ENCODE measurements at regions not wholly inside any gene's neighbourhood (a gene's known extent, or its start where the extent isn't known, plus 50 kb on each side); places are given as distances from the start of the nearest gene placed in this dataset.

GRCh38 chr6:67538032-67538431, 1097.0 kb upstream of the ADGRB3 start:
- TF ChIP-seq, protein P1, sequence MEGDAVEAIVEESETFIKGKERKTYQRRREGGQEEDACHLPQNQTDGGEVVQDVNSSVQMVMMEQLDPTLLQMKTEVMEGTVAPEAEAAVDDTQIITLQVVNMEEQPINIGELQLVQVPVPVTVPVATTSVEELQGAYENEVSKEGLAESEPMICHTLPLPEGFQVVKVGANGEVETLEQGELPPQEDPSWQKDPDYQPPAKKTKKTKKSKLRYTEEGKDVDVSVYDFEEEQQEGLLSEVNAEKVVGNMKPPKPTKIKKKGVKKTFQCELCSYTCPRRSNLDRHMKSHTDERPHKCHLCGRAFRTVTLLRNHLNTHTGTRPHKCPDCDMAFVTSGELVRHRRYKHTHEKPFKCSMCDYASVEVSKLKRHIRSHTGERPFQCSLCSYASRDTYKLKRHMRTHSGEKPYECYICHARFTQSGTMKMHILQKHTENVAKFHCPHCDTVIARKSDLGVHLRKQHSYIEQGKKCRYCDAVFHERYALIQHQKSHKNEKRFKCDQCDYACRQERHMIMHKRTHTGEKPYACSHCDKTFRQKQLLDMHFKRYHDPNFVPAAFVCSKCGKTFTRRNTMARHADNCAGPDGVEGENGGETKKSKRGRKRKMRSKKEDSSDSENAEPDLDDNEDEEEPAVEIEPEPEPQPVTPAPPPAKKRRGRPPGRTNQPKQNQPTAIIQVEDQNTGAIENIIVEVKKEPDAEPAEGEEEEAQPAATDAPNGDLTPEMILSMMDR (IDR thresholded peaks at IDR 0.05; ENCODE audit: control insufficient read depth, insufficient read depth, low read depth, low read length, missing control alignments), result no peak
- DNase-seq (ENCODE audit: low read depth), result no peak
- H3K4me3 ChIP-seq (ENCODE audit: control insufficient read depth, low read depth, low read length), result no peak overlapping the region

DNA sequence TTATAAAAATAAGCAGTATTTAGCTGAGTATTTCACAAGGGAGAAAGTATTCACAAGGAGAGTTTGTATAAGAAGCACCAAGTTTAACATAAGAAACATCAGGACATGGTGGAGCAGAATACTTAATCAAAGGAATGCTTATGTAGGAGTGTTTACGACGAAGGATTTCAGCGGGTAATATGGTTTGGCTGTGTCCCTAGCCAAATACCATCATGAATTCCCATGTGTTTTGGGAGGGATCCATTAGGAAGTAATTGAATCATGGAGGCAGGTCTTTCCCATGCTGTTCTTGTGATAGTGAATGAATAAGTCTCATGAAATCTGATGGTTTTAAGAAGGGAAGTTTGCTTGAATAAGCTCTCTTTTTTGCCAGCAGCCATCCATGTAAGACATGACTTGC, 1099.1 kb upstream of the ADGRB3 start:
- H3K4me3 ChIP-seq (ENCODE audit: control insufficient read depth, low read depth, low read length), result no peak overlapping the region
- TF ChIP-seq, protein P1 (IDR thresholded peaks at IDR 0.05; ENCODE audit: control insufficient read depth, insufficient read depth, low read depth, low read length, missing control alignments), result no peak
- no peak for DNase-seq (ENCODE audit: low read depth)

DNA sequence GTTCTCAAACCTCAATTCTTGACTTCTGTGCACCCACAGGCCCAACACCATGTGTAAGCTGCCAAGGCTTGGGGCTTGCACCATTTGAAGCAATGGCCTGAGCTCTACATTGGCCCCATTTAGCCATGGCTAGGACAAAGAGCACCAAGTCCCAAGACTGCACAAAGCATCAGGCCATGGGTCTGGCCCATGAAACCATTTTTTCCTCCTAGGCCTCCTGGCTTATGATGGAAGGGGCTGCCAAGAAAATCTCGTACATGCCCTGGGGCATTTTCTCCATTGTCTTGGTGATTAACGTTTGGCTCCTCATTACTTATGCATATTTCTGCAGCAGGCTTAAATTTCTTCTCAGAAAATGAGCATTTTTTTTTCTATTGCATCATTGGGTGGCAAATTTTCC, 1128.7 kb upstream of the ADGRB3 start:
- DNase-seq (ENCODE audit: low read depth), result no peak
- H3K4me3 ChIP-seq (ENCODE audit: control insufficient read depth, low read depth, low read length), result no peak overlapping the region
- TF ChIP-seq, protein P1 (IDR thresholded peaks at IDR 0.05; ENCODE audit: control insufficient read depth, insufficient read depth, low read depth, low read length, missing control alignments), result no peak

DNA sequence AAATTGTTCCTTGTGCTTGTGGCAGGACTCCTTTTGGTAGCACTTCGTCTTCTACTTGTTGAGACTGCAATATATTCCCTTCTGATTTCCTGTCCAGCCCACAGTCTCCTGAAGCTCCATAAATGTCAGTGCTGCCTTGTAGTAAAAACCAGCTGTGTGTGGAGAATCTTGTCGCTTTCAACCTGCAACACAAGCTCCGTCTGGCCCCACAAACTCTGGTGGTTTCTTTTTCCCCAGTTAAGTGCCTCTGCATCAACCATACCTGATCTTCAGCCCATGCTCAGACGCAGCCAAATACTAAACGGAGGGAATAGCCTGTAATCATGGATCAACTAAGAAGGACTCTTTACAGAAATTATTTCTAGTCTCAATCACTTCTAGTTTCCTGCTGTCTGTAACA, 1133.3 kb upstream of the ADGRB3 start:
- no peak overlapping the region for H3K4me3 ChIP-seq (ENCODE audit: control insufficient read depth, low read depth, low read length)
- TF ChIP-seq, protein P1 (IDR thresholded peaks at IDR 0.05; ENCODE audit: control insufficient read depth, insufficient read depth, low read depth, low read length, missing control alignments), result no peak
- no peak for DNase-seq (ENCODE audit: low read depth)

DNA sequence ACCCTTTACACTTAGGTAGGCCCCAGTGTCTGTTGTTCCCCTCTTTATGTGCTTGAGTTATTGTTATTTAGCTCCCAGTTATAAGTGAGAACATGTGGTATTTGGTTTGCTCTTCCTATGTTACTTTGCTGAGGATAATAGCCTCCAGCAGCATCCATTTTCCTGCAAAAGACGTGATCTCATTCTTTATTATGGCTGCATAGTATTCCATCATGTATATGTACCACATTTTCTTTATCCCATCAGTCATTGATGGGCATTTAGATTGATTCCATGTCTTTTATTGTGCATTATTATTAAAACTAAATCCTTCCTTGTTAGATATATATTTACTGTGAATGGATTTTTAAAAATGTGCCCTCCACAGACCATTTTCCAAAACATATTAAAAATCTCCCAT, 1137.3 kb upstream of the ADGRB3 start:
- TF ChIP-seq, protein P1 (IDR thresholded peaks at IDR 0.05; ENCODE audit: control insufficient read depth, insufficient read depth, low read depth, low read length, missing control alignments), result no peak
- no peak for DNase-seq (ENCODE audit: low read depth)
- H3K4me3 ChIP-seq (ENCODE audit: control insufficient read depth, low read depth, low read length), result no peak overlapping the region

- DNase-seq (ENCODE audit: low read depth), result no peak
- no peak overlapping the region for H3K4me3 ChIP-seq (ENCODE audit: control insufficient read depth, low read depth, low read length)
- TF ChIP-seq, protein P1 (IDR thresholded peaks at IDR 0.05; ENCODE audit: control insufficient read depth, insufficient read depth, low read depth, low read length, missing control alignments), result no peak
Measured at GRCh38 chr6:67496191-67496590, 1138.9 kb upstream of the ADGRB3 start.

- no peak for DNase-seq (ENCODE audit: low read depth)
- H3K4me3 ChIP-seq (ENCODE audit: control insufficient read depth, low read depth, low read length), result no peak overlapping the region
- TF ChIP-seq, protein P1 (IDR thresholded peaks at IDR 0.05; ENCODE audit: control insufficient read depth, insufficient read depth, low read depth, low read length, missing control alignments), result no peak
Measured at GRCh38 chr6:67493682-67494081, 1141.4 kb upstream of the ADGRB3 start.

Data from AG09309 (cell line).